CD4-positive, alpha-beta T cell (primary cell): ENCODE measurements at regions not wholly inside any gene's neighbourhood (a gene's known extent, or its start where the extent isn't known, plus 50 kb on each side); places are given as distances from the start of the nearest gene placed in this dataset.

Source experiments
- ATAC-seq: fragments of 200-7000 bp; cut with Tn5 transposase; one replicate; pipeline ENCODE4 v1.10.0; 2022; ENCODE audit warnings: mild to moderate bottlenecking; ENCODE audit not compliant: poor library complexity
- CTCF ChIA-PET: fragments of 350-600 bp; sonication (Branson Sonifier 250); formaldehyde crosslinking; loops from one replicate; lab custom pipeline; 2021; ENCODE audit warnings: antibody characterized with exemption, inconsistent platforms; lab: Charles Lee
- POLR2A ChIA-PET: fragments of 350-600 bp; sonication (Branson Sonifier 250); formaldehyde crosslinking; loops from one replicate; lab custom pipeline; 2021; ENCODE audit warnings: antibody characterized with exemption, inconsistent platforms; lab: Charles Lee
- DNase-seq, 14 experiments: peaks; one replicate each; pipeline ENCODE4 v3.0.0-alpha.2; 2013 to 2020; ENCODE audit warnings: mixed read lengths in 2 of 14
- H3K27ac ChIP-seq, 2 donors: one replicate each; pipeline versions ENCODE4 v1.5.1 to v1.7.0; 2013; ENCODE audit warnings: low read length in 2 of 2, low read depth in 1 of 2, mild to moderate bottlenecking in 1 of 2
- H3K27me3 ChIP-seq, 2 experiments: 1 replicate in 1 of 2; 2 replicates in 1 of 2; pipeline versions ENCODE4 v1.6.1 to v1.7.0; 2013; ENCODE audit warnings: low read length in 2 of 2, control low read depth in 1 of 2, mild to moderate bottlenecking in 1 of 2, moderate library complexity in 1 of 2; ENCODE audit not compliant: insufficient read depth in 2 of 2, control insufficient read depth in 1 of 2
- H3K36me3 ChIP-seq: one replicate; pipeline ENCODE4 v1.6.1; 2013; ENCODE audit warnings: low read length, control low read depth; ENCODE audit not compliant: insufficient read depth
- H3K4me1 ChIP-seq: one replicate; pipeline ENCODE4 v1.6.1; 2013; ENCODE audit warnings: low read length, control low read depth; ENCODE audit not compliant: insufficient read depth
- H3K4me3 ChIP-seq: one replicate; pipeline ENCODE4 v1.5.1; 2013; ENCODE audit warnings: mild to moderate bottlenecking, low read length, moderate library complexity
- H3K9me3 ChIP-seq, 2 experiments: 1 replicate in 1 of 2; 2 replicates in 1 of 2; pipeline versions ENCODE4 v1.6.1 to v1.7.0; 2013; ENCODE audit warnings: low read length in 2 of 2, mild to moderate bottlenecking in 2 of 2, control low read depth in 1 of 2, moderate library complexity in 1 of 2; ENCODE audit not compliant: control insufficient read depth in 1 of 2, insufficient read depth in 1 of 2
- H3K27ac Mint-ChIP-seq: one replicate; pipeline ENCODE4 v1.8.0; 2020; ENCODE audit warnings: mixed read lengths
- H3K27me3 Mint-ChIP-seq: one replicate; pipeline ENCODE4 v1.8.0; 2021; ENCODE audit warnings: mixed read lengths
- H3K36me3 Mint-ChIP-seq: one replicate; pipeline ENCODE4 v1.8.0; 2021; ENCODE audit warnings: low read depth, mixed read lengths
- H3K4me1 Mint-ChIP-seq: one replicate; pipeline ENCODE4 v1.8.0; 2021; ENCODE audit warnings: low read depth, mixed read lengths
- H3K4me3 Mint-ChIP-seq: one replicate; pipeline ENCODE4 v1.8.0; 2020; ENCODE audit warnings: mild to moderate bottlenecking, mixed read lengths
- H3K9me3 Mint-ChIP-seq: one replicate; pipeline ENCODE4 v1.8.0; 2020; ENCODE audit warnings: mixed read lengths
- intact Hi-C, 2 experiments: fragments of 100-400 bp; cut with DNase I in 1 of 2; cut with micrococcal nuclease in 1 of 2; formaldehyde crosslinking; loops; one replicate each; pipeline versions ENCODE4 v1.15.1 to v1.9.0; 2023 to 2025; cut with DNase I, micrococcal nuclease
- TF ChIP-seq, protein P1 (sequence below): fragments of 200-600 bp; IDR thresholded peaks from one replicate; pipeline ENCODE4 v1.8.0; 2022; ENCODE audit warnings: antibody characterized with exemption, mild to moderate bottlenecking

DNA sequence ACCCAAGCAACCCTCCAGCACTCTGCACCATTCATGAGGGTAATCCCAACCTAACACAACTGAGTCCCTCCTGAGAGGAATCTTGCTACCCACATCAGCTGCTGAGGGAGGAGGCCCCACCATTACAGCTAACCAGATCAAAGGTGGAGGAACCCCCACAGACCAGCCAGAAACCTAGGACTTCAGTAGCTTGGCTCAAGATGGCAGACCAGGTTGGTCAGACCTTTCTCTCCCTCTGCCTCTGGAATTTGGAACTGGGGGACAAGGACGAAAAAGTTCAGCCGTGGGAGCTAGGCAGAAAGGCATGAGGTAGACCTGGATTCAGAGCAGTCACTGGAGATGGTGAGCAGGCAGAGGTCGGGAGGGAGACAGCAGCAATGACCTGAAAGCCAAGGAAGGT is 101.3 kb upstream of the CACUL1 start:
- POLR2A ChIA-PET: no interaction called here
- H3K27me3 ChIP-seq: no peaks in the 10 kb centered on the region
- no peak overlapping the region for H3K4me3 Mint-ChIP-seq

DNA sequence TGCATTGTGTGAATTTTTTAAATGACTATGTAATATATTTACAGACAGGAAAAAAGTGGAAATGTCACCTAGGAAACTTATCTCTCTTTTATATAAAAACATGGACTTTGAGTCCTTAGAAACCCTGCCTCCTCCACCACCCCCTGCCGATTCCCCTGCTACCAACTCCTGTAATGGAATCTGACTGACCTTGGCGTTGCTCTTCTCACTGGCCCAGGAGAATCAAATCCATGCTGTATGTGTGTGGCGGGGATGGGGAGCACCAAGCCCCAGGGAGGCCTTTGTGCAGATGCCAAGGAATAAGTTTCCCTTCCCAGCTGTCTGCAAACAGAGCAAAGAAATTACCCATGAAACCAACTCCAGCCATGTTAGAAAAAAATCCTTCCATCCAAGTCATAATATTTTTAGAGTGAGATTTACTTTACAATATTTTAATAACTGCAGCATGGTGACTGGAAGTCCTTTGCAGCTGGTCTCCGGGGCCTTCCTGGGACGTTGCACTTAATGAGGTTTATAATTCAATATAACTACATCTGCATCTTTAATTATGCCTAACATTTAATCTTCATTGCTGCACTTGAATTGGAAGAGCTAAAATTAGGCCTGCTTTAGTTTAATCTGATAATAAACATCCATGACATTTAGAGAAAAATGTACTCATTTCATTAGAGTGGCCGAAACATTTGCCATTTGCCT is 111.4 kb upstream of the CACUL1 start:
- H3K4me1 Mint-ChIP-seq: no peaks in the 10 kb centered on the region
- no peak overlapping the region for H3K27ac ChIP-seq
- peaks cover 2% of the 10 kb centered on the region for H3K9me3 Mint-ChIP-seq
- H3K27me3 Mint-ChIP-seq: peaks cover 15% of the 10 kb centered on the region
- no peak for DNase-seq
- ATAC-seq: no peak
- H3K27ac Mint-ChIP-seq: no peak overlapping the region
- H3K4me3 Mint-ChIP-seq: no peak overlapping the region
- TF ChIP-seq, protein P1, sequence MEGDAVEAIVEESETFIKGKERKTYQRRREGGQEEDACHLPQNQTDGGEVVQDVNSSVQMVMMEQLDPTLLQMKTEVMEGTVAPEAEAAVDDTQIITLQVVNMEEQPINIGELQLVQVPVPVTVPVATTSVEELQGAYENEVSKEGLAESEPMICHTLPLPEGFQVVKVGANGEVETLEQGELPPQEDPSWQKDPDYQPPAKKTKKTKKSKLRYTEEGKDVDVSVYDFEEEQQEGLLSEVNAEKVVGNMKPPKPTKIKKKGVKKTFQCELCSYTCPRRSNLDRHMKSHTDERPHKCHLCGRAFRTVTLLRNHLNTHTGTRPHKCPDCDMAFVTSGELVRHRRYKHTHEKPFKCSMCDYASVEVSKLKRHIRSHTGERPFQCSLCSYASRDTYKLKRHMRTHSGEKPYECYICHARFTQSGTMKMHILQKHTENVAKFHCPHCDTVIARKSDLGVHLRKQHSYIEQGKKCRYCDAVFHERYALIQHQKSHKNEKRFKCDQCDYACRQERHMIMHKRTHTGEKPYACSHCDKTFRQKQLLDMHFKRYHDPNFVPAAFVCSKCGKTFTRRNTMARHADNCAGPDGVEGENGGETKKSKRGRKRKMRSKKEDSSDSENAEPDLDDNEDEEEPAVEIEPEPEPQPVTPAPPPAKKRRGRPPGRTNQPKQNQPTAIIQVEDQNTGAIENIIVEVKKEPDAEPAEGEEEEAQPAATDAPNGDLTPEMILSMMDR: no peak
- no peaks in the 10 kb centered on the region for H3K27me3 ChIP-seq
- ChIA-PET CTCF (no interaction called here), POLR2A (no interaction called here)
- H3K9me3 ChIP-seq: no peaks in the 10 kb centered on the region
- no peaks in the 10 kb centered on the region for H3K36me3 ChIP-seq
- H3K36me3 Mint-ChIP-seq: no peaks in the 10 kb centered on the region
- intact Hi-C loops: no loop called here
- H3K4me1 ChIP-seq: no peaks in the 10 kb centered on the region
- H3K4me3 ChIP-seq: no peak overlapping the region

More for the DNA sequence above, 101.3 kb upstream of the CACUL1 start:
- Histone ChIP-seq H3K27ac (no peak overlapping the region), H3K9me3 (no peaks in the 10 kb centered on the region), H3K4me1 (no peaks in the 10 kb centered on the region), H3K36me3 (no peaks in the 10 kb centered on the region), H3K4me3 (no peak overlapping the region)
- H3K4me1 Mint-ChIP-seq: no peaks in the 10 kb centered on the region
- H3K36me3 Mint-ChIP-seq: no peaks in the 10 kb centered on the region
- intact Hi-C loops: no loop called here
- no peak for ATAC-seq
- TF ChIP-seq, protein P1: no peak
- CTCF ChIA-PET: no interaction called here
- H3K27ac Mint-ChIP-seq: no peak overlapping the region
- H3K27me3 Mint-ChIP-seq: peaks cover 6% of the 10 kb centered on the region
- DNase-seq: no peak
- H3K9me3 Mint-ChIP-seq: peaks cover 3% of the 10 kb centered on the region

DNA sequence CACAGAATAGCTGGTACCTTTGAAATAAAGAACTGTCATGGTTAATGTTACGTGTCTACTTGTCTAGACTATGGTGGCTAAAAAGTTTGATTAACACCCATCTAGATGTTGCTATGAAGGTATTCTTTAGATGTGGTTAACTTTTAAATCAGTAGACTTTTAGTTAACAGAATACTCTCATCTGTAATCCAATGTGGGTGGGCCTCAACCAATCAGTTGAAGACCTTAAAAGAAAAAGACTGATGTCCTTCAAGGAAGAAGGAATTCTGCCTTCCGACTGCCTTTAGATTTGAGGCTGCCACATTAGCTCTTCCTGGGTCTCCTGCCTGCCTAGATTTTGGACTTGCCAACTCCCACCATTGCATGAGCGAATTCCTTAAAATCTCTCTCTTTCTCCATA is 113.0 kb upstream of the CACUL1 start:
- Mint-ChIP-seq H3K4me3 (no peak overlapping the region), H3K27ac (no peak overlapping the region), H3K27me3 (peaks cover 21% of the 10 kb centered on the region), H3K36me3 (no peaks in the 10 kb centered on the region), H3K4me1 (no peaks in the 10 kb centered on the region), H3K9me3 (no peaks in the 10 kb centered on the region)
- no peaks in the 10 kb centered on the region for H3K27me3 ChIP-seq
- intact Hi-C loops: no loop called here
- H3K9me3 ChIP-seq: no peaks in the 10 kb centered on the region
- no peak for ATAC-seq
- no peaks in the 10 kb centered on the region for H3K4me1 ChIP-seq
- DNase-seq: no peak
- TF ChIP-seq, protein P1: no peak
- H3K4me3 ChIP-seq: no peak overlapping the region
- ChIA-PET POLR2A (no interaction called here), CTCF (no interaction called here)
- H3K27ac ChIP-seq: no peak overlapping the region
- no peaks in the 10 kb centered on the region for H3K36me3 ChIP-seq
